ENCODE measurements at regions not wholly inside any gene's neighbourhood (a gene's known extent, or its start where the extent isn't known, plus 50 kb on each side); places are given as distances from the start of the nearest gene placed in this dataset.
"Not testable (repeated sequence)": the region's sequence is repeated elsewhere in the genome, so short reads cannot be mapped to it uniquely, and the experiment has no call there.

DNA sequence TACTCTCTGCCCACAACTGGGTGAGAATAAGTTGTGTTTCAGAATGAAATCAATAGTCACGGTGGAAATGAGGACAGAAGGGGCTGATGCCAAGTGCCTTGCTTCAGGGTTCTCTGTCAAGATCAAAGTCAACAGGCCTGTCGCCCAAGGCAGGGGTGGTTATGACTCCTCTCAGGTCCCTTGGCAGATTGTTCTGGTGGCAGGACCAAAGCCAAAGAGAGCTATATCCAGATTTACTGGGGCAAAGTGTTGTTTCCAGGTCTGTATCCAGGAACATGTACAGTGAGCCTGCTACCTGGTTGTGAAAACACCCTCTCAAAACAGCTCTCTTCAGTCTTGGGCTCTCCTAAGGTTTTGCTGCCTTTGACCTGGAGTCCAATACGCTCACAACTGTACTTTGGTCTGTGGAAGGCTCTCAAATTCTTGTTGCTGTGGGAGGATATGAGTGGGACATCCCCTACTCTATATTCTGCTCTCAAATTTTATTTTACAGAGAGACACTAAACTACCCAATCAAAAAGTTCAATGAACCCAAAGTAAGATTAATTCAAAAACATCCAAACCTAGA, 175.1 kb upstream of the ETV3 start:
- Histone ChIP-seq H3K36me3 (ENCODE audit: control insufficient read depth, insufficient read depth, low read length) (no peaks in the 10 kb centered on the region), H2AFZ (ENCODE audit: low read length) (no peak overlapping the region), H4K20me1 (ENCODE audit: control insufficient read depth, extremely low read depth, insufficient read depth, low read length) (peaks cover 3% of the 10 kb centered on the region), H3K9ac (ENCODE audit: insufficient read depth, low read length) (no peak overlapping the region), H3K4me3 (replicated peaks in 1 of 4; ENCODE audit: control extremely low read depth in 1 of 4, insufficient read depth in 1 of 4, low read depth in 3 of 4, low read length in 4 of 4) (no peak overlapping the region), H3K4me1 (ENCODE audit: control insufficient read depth, extremely low read depth, insufficient read depth, low read length) (no peaks in the 10 kb centered on the region), H3K27ac (ENCODE audit: insufficient read depth, low read length) (no peak overlapping the region), H3K9me3 (ENCODE audit: control insufficient read depth, insufficient read depth, low read depth, low read length) (no peaks in the 10 kb centered on the region), H3K4me2 (ENCODE audit: extremely low read depth, insufficient read depth, low read length) (no peak overlapping the region), H3K79me2 (ENCODE audit: control insufficient read depth, insufficient read depth, low read length) (no peaks in the 10 kb centered on the region), H3K27me3 (ENCODE audit: control insufficient read depth, insufficient read depth, low read length) (no peaks in the 10 kb centered on the region)
- no peak for DNase-seq (ENCODE audit: low read depth in 2 of 2)
- TF ChIP-seq EZH2 (IDR thresholded peaks at IDR 0.05; ENCODE audit: low read length, missing control alignments), result no peak
- TF ChIP-seq, protein P1, sequence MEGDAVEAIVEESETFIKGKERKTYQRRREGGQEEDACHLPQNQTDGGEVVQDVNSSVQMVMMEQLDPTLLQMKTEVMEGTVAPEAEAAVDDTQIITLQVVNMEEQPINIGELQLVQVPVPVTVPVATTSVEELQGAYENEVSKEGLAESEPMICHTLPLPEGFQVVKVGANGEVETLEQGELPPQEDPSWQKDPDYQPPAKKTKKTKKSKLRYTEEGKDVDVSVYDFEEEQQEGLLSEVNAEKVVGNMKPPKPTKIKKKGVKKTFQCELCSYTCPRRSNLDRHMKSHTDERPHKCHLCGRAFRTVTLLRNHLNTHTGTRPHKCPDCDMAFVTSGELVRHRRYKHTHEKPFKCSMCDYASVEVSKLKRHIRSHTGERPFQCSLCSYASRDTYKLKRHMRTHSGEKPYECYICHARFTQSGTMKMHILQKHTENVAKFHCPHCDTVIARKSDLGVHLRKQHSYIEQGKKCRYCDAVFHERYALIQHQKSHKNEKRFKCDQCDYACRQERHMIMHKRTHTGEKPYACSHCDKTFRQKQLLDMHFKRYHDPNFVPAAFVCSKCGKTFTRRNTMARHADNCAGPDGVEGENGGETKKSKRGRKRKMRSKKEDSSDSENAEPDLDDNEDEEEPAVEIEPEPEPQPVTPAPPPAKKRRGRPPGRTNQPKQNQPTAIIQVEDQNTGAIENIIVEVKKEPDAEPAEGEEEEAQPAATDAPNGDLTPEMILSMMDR (conservative IDR thresholded peaks at IDR 0.05 in 1 of 2, IDR thresholded peaks at IDR 0.05 in 1 of 2; ENCODE audit: low read depth in 1 of 2, low read length in 2 of 2), result no peak

DNA sequence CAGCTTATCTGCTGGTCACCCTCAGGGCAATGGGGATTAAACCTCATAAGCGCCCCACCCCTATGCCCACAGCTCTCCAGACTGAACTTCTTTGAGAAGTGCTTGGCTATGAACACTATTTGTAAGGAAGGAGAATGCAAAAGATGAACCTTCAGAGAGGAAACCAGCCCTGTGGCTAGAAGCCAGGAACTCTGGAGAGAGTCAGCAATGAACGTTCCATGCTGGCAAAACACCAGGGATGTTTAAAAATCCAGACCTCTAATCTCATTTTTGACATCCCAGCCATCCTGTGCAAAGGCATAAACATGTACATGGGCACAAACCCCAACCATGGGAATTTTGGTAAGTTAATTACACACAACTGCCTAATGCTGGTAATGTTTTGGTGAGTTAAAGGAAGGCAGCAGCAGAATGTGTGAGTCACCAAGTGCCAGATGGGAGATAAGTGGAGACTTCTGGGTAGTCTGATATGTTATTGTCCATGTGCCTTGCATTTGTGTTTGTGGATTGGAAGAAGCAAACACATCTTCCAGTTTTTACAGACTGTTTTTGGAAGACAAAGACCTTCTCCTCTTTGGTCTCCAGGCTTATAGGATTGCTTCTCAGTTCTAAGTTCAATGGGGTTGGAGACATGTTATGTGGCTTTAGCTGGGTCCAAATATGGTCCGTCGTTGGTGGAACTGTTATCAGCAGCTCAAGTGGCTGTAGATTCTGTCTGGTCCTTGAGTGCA, 174.1 kb upstream of the ETV3 start:
- Histone ChIP-seq H3K27ac (ENCODE audit: insufficient read depth, low read length) (no peak overlapping the region), H3K27me3 (ENCODE audit: control insufficient read depth, insufficient read depth, low read length) (no peaks in the 10 kb centered on the region), H3K9ac (ENCODE audit: insufficient read depth, low read length) (no peak overlapping the region), H3K9me3 (ENCODE audit: control insufficient read depth, insufficient read depth, low read depth, low read length) (no peaks in the 10 kb centered on the region), H4K20me1 (ENCODE audit: control insufficient read depth, extremely low read depth, insufficient read depth, low read length) (peaks cover 3% of the 10 kb centered on the region), H2AFZ (ENCODE audit: low read length) (no peak overlapping the region), H3K79me2 (ENCODE audit: control insufficient read depth, insufficient read depth, low read length) (no peaks in the 10 kb centered on the region), H3K4me3 (replicated peaks in 1 of 4; ENCODE audit: control extremely low read depth in 1 of 4, insufficient read depth in 1 of 4, low read depth in 3 of 4, low read length in 4 of 4) (no peak overlapping the region), H3K4me1 (ENCODE audit: control insufficient read depth, extremely low read depth, insufficient read depth, low read length) (no peaks in the 10 kb centered on the region), H3K4me2 (ENCODE audit: extremely low read depth, insufficient read depth, low read length) (no peak overlapping the region), H3K36me3 (ENCODE audit: control insufficient read depth, insufficient read depth, low read length) (no peaks in the 10 kb centered on the region)
- TF ChIP-seq, protein P1 (conservative IDR thresholded peaks at IDR 0.05 in 1 of 2, IDR thresholded peaks at IDR 0.05 in 1 of 2; ENCODE audit: low read depth in 1 of 2, low read length in 2 of 2), result no peak
- no peak for TF ChIP-seq EZH2 (IDR thresholded peaks at IDR 0.05; ENCODE audit: low read length, missing control alignments)
- DNase-seq (ENCODE audit: low read depth in 2 of 2), result no peak

- Histone ChIP-seq H3K4me2 (ENCODE audit: extremely low read depth, insufficient read depth, low read length) (no peak overlapping the region), H2AFZ (ENCODE audit: low read length) (no peak overlapping the region), H3K27ac (ENCODE audit: insufficient read depth, low read length) (no peak overlapping the region), H3K36me3 (ENCODE audit: control insufficient read depth, insufficient read depth, low read length) (no peaks in the 10 kb centered on the region), H3K27me3 (ENCODE audit: control insufficient read depth, insufficient read depth, low read length) (no peaks in the 10 kb centered on the region), H4K20me1 (ENCODE audit: control insufficient read depth, extremely low read depth, insufficient read depth, low read length) (peaks cover 3% of the 10 kb centered on the region), H3K4me1 (ENCODE audit: control insufficient read depth, extremely low read depth, insufficient read depth, low read length) (no peaks in the 10 kb centered on the region), H3K9me3 (ENCODE audit: control insufficient read depth, insufficient read depth, low read depth, low read length) (no peaks in the 10 kb centered on the region), H3K9ac (ENCODE audit: insufficient read depth, low read length) (no peak overlapping the region), H3K4me3 (replicated peaks in 1 of 4; ENCODE audit: control extremely low read depth in 1 of 4, insufficient read depth in 1 of 4, low read depth in 3 of 4, low read length in 4 of 4) (no peak overlapping the region), H3K79me2 (ENCODE audit: control insufficient read depth, insufficient read depth, low read length) (no peaks in the 10 kb centered on the region)
- no peak for TF ChIP-seq EZH2 (IDR thresholded peaks at IDR 0.05; ENCODE audit: low read length, missing control alignments)
- TF ChIP-seq, protein P1 (conservative IDR thresholded peaks at IDR 0.05 in 1 of 2, IDR thresholded peaks at IDR 0.05 in 1 of 2; ENCODE audit: low read depth in 1 of 2, low read length in 2 of 2), result no peak
- no peak for DNase-seq (ENCODE audit: low read depth in 2 of 2)
Measured at GRCh38 chr1:157311730-157312081, 173.5 kb upstream of the ETV3 start.

GRCh38 chr1:157310805-157311729, 172.9 kb upstream of the ETV3 start:
- not testable (repeated sequence) for H3K79me2 ChIP-seq (ENCODE audit: control insufficient read depth, insufficient read depth, low read length); H4K20me1 ChIP-seq (ENCODE audit: control insufficient read depth, extremely low read depth, insufficient read depth, low read length); H3K36me3 ChIP-seq (ENCODE audit: control insufficient read depth, insufficient read depth, low read length); H3K4me2 ChIP-seq (ENCODE audit: extremely low read depth, insufficient read depth, low read length); DNase-seq (ENCODE audit: low read depth in 2 of 2); H2AFZ ChIP-seq (ENCODE audit: low read length); H3K9me3 ChIP-seq (ENCODE audit: control insufficient read depth, insufficient read depth, low read depth, low read length); H3K4me3 ChIP-seq (replicated peaks in 1 of 4; ENCODE audit: control extremely low read depth in 1 of 4, insufficient read depth in 1 of 4, low read depth in 3 of 4, low read length in 4 of 4); H3K27me3 ChIP-seq (ENCODE audit: control insufficient read depth, insufficient read depth, low read length); H3K9ac ChIP-seq (ENCODE audit: insufficient read depth, low read length); H3K4me1 ChIP-seq (ENCODE audit: control insufficient read depth, extremely low read depth, insufficient read depth, low read length); H3K27ac ChIP-seq (ENCODE audit: insufficient read depth, low read length)

Data from fibroblast of lung (primary cell).